ENCODE measurements at regions not wholly inside any gene's neighbourhood (a gene's known extent, or its start where the extent isn't known, plus 50 kb on each side); places are given as distances from the start of the nearest gene placed in this dataset.

DNA sequence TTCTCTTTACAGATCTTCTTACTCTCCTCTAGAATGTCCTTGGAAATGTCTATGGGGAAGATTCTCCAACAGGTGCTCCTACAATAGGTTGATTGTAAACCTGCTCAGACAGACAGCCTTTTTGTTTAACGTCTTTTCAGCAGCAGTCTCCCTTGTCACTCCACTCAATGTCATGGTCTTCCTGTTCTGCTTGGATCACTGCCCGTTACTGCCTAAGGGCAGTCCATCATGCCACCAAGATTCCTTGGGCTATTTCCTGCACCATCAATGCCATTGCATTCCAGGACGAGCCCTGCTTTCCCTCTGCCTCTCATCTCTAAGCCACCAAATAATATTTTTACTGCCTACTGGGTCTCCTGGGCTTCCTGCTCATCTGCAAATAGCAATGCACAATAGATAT, 97.4 kb upstream of the GALNT5 start:
- Histone ChIP-seq H3K4me3 (ENCODE audit: low read depth, low read length) (no peak overlapping the region), H3K27me3 (ENCODE audit: control insufficient read depth, insufficient read depth, low read length) (no peaks in the 10 kb centered on the region), H3K36me3 (ENCODE audit: control insufficient read depth, insufficient read depth, low read length) (no peaks in the 10 kb centered on the region)
- FAIRE-seq (peak; percentile 43), DNase-seq (ENCODE audit: low read depth) (no peak)
- TF ChIP-seq, protein P1, sequence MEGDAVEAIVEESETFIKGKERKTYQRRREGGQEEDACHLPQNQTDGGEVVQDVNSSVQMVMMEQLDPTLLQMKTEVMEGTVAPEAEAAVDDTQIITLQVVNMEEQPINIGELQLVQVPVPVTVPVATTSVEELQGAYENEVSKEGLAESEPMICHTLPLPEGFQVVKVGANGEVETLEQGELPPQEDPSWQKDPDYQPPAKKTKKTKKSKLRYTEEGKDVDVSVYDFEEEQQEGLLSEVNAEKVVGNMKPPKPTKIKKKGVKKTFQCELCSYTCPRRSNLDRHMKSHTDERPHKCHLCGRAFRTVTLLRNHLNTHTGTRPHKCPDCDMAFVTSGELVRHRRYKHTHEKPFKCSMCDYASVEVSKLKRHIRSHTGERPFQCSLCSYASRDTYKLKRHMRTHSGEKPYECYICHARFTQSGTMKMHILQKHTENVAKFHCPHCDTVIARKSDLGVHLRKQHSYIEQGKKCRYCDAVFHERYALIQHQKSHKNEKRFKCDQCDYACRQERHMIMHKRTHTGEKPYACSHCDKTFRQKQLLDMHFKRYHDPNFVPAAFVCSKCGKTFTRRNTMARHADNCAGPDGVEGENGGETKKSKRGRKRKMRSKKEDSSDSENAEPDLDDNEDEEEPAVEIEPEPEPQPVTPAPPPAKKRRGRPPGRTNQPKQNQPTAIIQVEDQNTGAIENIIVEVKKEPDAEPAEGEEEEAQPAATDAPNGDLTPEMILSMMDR (IDR thresholded peaks at IDR 0.05; ENCODE audit: insufficient read depth, low read length, severe bottlenecking): no peak

DNA sequence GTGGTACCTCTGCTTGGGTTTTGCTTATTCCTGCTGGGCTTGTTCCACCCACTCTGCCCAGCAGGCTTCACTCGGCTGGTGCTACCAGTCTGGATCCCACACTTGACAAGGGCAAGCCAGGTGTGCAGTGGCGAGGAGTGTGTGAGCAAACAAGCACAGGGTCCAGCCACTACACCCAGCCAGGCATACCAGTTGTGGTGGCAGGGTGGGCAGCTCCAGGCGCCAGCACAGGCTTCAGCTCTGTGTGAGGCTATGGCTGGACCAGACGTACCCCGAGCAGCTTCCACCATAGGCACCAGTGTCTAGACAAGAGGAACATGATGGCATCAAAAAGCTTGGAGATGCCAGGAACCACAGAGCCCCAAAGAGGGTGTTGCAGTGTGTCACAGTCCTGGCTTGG, 93.1 kb upstream of the GALNT5 start:
- no peaks in the 10 kb centered on the region for H3K27me3 ChIP-seq (ENCODE audit: control insufficient read depth, insufficient read depth, low read length)
- H3K4me3 ChIP-seq (ENCODE audit: low read depth, low read length): no peak overlapping the region
- DNase-seq (ENCODE audit: low read depth): no peak
- no peaks in the 10 kb centered on the region for H3K36me3 ChIP-seq (ENCODE audit: control insufficient read depth, insufficient read depth, low read length)
- FAIRE-seq: peak; percentile 60
- TF ChIP-seq, protein P1 (IDR thresholded peaks at IDR 0.05; ENCODE audit: insufficient read depth, low read length, severe bottlenecking): no peak

DNA sequence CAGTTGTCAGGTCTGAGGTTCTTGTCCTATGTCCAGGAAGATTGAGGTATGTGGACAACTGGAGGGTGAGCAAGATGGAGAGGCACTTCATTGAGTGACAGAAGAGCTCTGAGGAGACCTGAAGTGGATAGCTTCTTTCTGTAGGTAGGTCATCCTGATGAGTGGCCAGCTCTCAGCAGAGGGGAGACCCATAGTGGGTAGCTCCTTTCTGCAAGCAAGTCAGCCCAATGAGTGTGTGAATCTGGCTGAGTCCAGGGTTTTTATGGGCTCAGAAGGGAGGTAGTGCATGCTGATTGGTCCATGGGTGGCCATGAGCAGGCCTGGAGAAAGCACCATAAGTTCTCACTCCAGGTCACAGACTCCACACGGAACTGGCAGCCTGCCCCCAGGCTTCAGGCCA, 92.6 kb upstream of the GALNT5 start:
- Histone ChIP-seq H3K27me3 (ENCODE audit: control insufficient read depth, insufficient read depth, low read length) (no peaks in the 10 kb centered on the region), H3K36me3 (ENCODE audit: control insufficient read depth, insufficient read depth, low read length) (no peaks in the 10 kb centered on the region), H3K4me3 (ENCODE audit: low read depth, low read length) (no peak overlapping the region)
- FAIRE-seq (no peak), DNase-seq (ENCODE audit: low read depth) (no peak)
- TF ChIP-seq, protein P1 (IDR thresholded peaks at IDR 0.05; ENCODE audit: insufficient read depth, low read length, severe bottlenecking): no peak

DNA sequence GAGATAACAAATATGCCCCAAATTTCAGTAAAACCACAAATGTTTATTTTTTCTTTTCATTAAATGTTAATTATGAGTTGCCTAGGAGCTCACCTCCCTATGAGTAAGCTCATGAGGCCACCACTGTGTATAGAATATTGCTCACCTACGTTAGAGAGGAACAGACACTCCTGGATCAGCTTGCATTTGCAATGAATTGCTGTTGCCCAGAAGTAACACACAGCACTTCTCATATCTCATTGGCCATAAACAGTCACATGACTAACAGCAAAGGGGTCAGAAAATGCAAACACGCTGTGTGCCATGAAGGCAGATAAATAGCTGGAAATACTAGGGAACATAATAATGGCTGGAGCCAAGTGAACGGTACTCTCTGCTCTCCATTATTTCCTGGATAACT, 89.0 kb upstream of the GALNT5 start:
- no peak for FAIRE-seq
- Histone ChIP-seq H3K27me3 (ENCODE audit: control insufficient read depth, insufficient read depth, low read length) (no peaks in the 10 kb centered on the region), H3K4me3 (ENCODE audit: low read depth, low read length) (no peak overlapping the region), H3K36me3 (ENCODE audit: control insufficient read depth, insufficient read depth, low read length) (no peaks in the 10 kb centered on the region)
- peak; percentile 49 for DNase-seq (ENCODE audit: low read depth)
- TF ChIP-seq, protein P1 (IDR thresholded peaks at IDR 0.05; ENCODE audit: insufficient read depth, low read length, severe bottlenecking): no peak

DNA sequence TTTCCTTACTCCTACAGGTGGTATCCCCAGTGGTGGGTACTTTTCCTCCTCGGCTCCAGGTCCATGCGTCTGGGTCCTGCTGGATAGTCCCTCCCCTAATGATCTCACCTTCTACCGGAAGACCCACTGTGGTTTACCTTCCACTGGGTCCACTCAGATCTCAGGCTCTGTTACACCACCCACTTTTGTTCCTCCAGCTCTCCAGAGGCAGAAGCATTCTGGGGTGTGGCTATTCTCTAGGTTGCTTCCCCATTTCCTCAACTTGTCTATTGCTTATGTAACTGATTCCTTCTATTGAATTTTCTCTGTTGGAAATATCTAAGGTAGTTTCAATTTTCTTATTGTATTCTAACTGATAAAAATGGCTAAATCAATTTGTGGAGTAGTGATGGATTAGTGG, 87.6 kb upstream of the GALNT5 start:
- Histone ChIP-seq H3K4me3 (ENCODE audit: low read depth, low read length) (no peak overlapping the region), H3K36me3 (ENCODE audit: control insufficient read depth, insufficient read depth, low read length) (no peaks in the 10 kb centered on the region), H3K27me3 (ENCODE audit: control insufficient read depth, insufficient read depth, low read length) (no peaks in the 10 kb centered on the region)
- TF ChIP-seq, protein P1 (IDR thresholded peaks at IDR 0.05; ENCODE audit: insufficient read depth, low read length, severe bottlenecking): no peak
- DNase-seq (ENCODE audit: low read depth) (no peak), FAIRE-seq (no peak)

DNA sequence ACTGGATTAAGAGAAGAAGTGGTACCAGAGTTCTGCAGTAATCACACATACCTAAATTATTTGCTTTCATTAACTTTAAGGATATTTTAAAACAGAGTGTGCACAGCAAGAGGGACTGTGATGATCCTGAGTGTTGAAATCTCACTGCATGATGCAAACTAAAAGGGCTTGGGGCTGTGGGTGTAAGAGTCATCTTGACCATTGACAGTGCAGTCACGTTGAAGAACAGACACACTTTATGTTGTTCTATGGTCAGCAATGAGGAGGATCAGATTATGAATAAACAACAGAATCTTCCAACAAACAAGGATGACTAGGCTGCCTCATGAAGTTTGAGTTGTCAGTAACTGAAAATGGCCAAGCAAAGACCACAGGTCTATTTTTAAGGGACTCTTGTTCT, 87.2 kb upstream of the GALNT5 start:
- Histone ChIP-seq H3K36me3 (ENCODE audit: control insufficient read depth, insufficient read depth, low read length) (no peaks in the 10 kb centered on the region), H3K4me3 (ENCODE audit: low read depth, low read length) (no peak overlapping the region), H3K27me3 (ENCODE audit: control insufficient read depth, insufficient read depth, low read length) (no peaks in the 10 kb centered on the region)
- TF ChIP-seq, protein P1 (IDR thresholded peaks at IDR 0.05; ENCODE audit: insufficient read depth, low read length, severe bottlenecking): no peak
- no peak for DNase-seq (ENCODE audit: low read depth)
- no peak for FAIRE-seq
